Osteocyte (in vitro differentiated cells): ENCODE measurements at regions not wholly inside any gene's neighbourhood (a gene's known extent, or its start where the extent isn't known, plus 50 kb on each side); places are given as distances from the start of the nearest gene placed in this dataset.

Source experiments
- DNase-seq: peaks from one replicate; pipeline ENCODE4 v3.0.0; 2021; ENCODE audit warnings: mixed read lengths; ENCODE audit not compliant: unreplicated experiment; ENCODE audit errors: extremely low spot score
- H3K27ac Mint-ChIP-seq: one replicate; pipeline ENCODE4 v1.8.0; 2021; ENCODE audit warnings: mild to moderate bottlenecking, mixed read lengths; ENCODE audit not compliant: unreplicated experiment
- H3K27me3 Mint-ChIP-seq: one replicate; pipeline ENCODE4 v1.8.0; 2021; ENCODE audit warnings: mixed read lengths; ENCODE audit not compliant: unreplicated experiment
- H3K36me3 Mint-ChIP-seq: one replicate; pipeline ENCODE4 v1.8.0; 2021; ENCODE audit warnings: mixed read lengths; ENCODE audit not compliant: unreplicated experiment
- H3K4me1 Mint-ChIP-seq: one replicate; pipeline ENCODE4 v1.8.0; 2021; ENCODE audit warnings: mixed read lengths; ENCODE audit not compliant: unreplicated experiment
- H3K4me3 Mint-ChIP-seq: one replicate; pipeline ENCODE4 v1.8.0; 2021; ENCODE audit warnings: mild to moderate bottlenecking, moderate library complexity, mixed read lengths; ENCODE audit not compliant: unreplicated experiment
- H3K9me3 Mint-ChIP-seq: one replicate; pipeline ENCODE4 v1.8.0; 2021; ENCODE audit warnings: mixed read lengths; ENCODE audit not compliant: unreplicated experiment
- CTCF ChIP-seq: fragments of 200-600 bp; sonication (generic); IDR thresholded peaks from 2 replicates; pipeline ENCODE4 v1.5.0; 2021; ENCODE audit warnings: antibody characterized with exemption, mild to moderate bottlenecking, moderate library complexity

DNA sequence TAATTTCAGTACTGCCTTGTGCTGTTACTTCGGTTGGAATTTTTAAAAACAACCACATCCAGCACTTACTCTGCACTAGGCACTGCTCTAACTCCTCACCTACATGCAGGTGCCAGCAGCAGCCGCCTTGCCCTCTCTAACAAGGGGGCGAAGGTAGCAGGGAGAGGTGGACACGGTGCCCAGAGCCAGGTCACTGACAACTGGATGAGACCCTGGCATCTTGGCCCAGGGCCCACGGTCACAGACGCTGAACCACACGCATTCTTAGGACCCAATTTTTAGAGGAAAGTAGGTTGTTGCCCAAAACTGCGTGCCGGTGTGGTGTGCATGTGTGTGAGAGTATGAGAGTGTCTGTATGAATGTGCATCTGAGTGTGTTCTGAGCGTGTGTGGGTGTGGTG lies 63.4 kb upstream of the GATA2 start:
- Mint-ChIP-seq H3K4me1 (peaks cover 11% of the 10 kb centered on the region), H3K4me3 (no peak overlapping the region), H3K36me3 (no peaks in the 10 kb centered on the region), H3K9me3 (no peaks in the 10 kb centered on the region), H3K27ac (no peak overlapping the region), H3K27me3 (peaks cover 15% of the 10 kb centered on the region)
- TF ChIP-seq CTCF: no peak
- no peak for DNase-seq

DNA sequence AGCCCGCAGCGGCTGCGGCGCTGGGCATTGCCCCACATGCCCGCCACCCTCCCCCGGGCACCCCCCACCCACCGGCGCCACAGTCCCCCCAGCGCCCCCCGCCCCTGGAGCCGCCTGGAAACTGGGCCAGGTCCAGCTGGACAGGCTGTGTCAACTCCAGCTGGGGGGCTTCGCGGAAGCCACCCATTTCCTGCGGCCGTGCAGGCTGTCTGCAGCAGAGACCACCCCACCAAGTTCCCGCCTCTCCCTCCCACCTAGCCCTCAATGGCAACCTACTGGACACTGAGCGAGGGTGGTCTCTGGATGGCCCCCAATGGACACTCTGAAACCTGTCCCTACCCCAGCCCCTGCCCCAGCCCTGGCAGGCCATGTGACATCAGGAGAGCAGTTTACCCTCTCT lies 62.8 kb upstream of the GATA2 start:
- Mint-ChIP-seq H3K4me1 (peaks cover 13% of the 10 kb centered on the region), H3K4me3 (no peak overlapping the region), H3K9me3 (no peaks in the 10 kb centered on the region), H3K27ac (no peak overlapping the region), H3K27me3 (peaks cover 12% of the 10 kb centered on the region), H3K36me3 (no peaks in the 10 kb centered on the region)
- no peak for DNase-seq
- TF ChIP-seq CTCF: no peak

DNA sequence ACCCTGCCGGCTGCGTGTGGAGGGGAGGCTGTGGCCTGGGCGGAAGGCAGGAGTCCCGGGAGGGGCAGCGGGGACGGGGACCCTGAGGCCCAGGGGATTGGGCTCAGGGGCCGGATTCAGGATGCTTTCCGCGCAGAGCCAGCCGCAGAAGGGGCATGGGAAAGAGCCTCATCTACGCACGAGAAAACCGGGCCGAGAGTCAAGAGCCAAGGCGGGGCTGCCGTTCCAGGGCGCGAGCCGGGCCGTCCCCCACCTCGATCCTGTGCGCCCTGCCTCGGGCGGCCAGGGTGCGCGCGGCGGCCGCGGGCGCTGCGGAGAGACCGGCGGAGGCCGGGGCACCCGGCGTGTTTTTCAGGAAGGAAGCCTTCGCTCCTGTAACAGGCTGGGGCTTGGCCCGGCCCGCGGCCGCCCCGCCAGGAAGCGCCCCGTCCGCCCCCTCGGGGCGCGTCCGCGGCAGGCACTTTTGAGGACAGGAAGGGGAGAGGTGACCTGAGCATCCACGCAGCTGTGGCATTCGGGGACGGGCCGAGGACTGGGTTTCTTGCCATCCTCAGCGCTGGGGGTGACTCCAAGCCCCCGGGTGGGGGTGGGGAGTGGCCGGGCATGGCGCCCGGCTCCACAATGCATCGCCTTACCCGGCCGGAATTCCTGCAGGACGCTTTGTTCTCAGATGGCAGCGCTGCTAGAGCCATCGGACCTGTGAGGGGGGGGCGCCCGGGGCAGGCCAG lies 62.3 kb upstream of the GATA2 start:
- peaks cover 10% of the 10 kb centered on the region for H3K27me3 Mint-ChIP-seq
- H3K4me3 Mint-ChIP-seq: no peak overlapping the region
- H3K27ac Mint-ChIP-seq: no peak overlapping the region
- no peak for TF ChIP-seq CTCF
- H3K9me3 Mint-ChIP-seq: no peaks in the 10 kb centered on the region
- H3K36me3 Mint-ChIP-seq: no peaks in the 10 kb centered on the region
- peaks cover 13% of the 10 kb centered on the region for H3K4me1 Mint-ChIP-seq
- DNase-seq: no peak

GRCh38 chr3:128554465-128555097 lies 61.6 kb upstream of the GATA2 start:
- H3K9me3 Mint-ChIP-seq: no peaks in the 10 kb centered on the region
- peaks cover 20% of the 10 kb centered on the region for H3K4me1 Mint-ChIP-seq
- DNase-seq: no peak
- no peak overlapping the region for H3K27ac Mint-ChIP-seq
- no peaks in the 10 kb centered on the region for H3K36me3 Mint-ChIP-seq
- no peak for TF ChIP-seq CTCF
- peaks cover 4% of the 10 kb centered on the region for H3K27me3 Mint-ChIP-seq
- no peak overlapping the region for H3K4me3 Mint-ChIP-seq

DNA sequence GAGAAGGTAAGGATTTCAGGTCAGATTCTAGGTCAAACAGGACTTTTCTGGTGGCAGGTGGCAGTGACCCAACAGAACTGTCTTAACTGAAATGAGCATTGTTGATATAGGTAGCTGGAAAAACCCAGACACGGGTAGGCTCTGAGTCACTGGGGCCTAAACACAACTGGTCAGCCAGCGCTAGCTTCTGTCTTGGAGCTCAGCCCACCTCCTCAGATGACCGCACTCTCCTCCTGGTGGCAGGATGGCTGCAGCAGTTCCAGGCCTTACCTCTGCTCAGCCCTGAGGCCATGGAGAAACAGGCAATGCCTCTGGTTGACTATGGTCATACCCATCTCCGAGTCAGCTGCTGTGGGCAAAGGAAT lies 61.1 kb upstream of the GATA2 start:
- Mint-ChIP-seq H3K36me3 (no peaks in the 10 kb centered on the region), H3K27ac (no peak overlapping the region), H3K27me3 (no peaks in the 10 kb centered on the region), H3K4me3 (no peak overlapping the region), H3K9me3 (no peaks in the 10 kb centered on the region), H3K4me1 (peaks cover 25% of the 10 kb centered on the region)
- TF ChIP-seq CTCF: no peak
- DNase-seq: no peak
